GM23248 (cell line): ENCODE measurements at regions not wholly inside any gene's neighbourhood (a gene's known extent, or its start where the extent isn't known, plus 50 kb on each side); places are given as distances from the start of the nearest gene placed in this dataset.
"Not testable (repeated sequence)": the region's sequence is repeated elsewhere in the genome, so short reads cannot be mapped to it uniquely, and the experiment has no call there.

Experiments used
- DNase-seq: peaks from one replicate; pipeline ENCODE4 v3.0.0-alpha.2; 2015
- H2AFZ ChIP-seq: fragments of 200-600 bp; sonication (generic); 2 replicates; pipeline ENCODE4 v1.6.1; 2016; ENCODE audit warnings: antibody characterized with exemption
- H3F3A ChIP-seq: fragments of 200-600 bp; sonication (generic); 2 replicates; pipeline ENCODE4 v1.6.1; 2016; ENCODE audit warnings: mild to moderate bottlenecking, antibody characterized with exemption, mixed run types; ENCODE audit not compliant: insufficient read depth
- H3K27ac ChIP-seq: fragments of 200-600 bp; sonication (generic); 2 replicates; pipeline ENCODE4 v1.5.1; 2016; ENCODE audit warnings: mild to moderate bottlenecking
- H3K27me3 ChIP-seq: fragments of 200-600 bp; sonication (generic); replicated peaks from 2 replicates; pipeline ENCODE4 v1.6.1; 2016; ENCODE audit warnings: mild to moderate bottlenecking; ENCODE audit not compliant: insufficient read depth
- H3K36me3 ChIP-seq: fragments of 200-600 bp; sonication (generic); 2 replicates; pipeline ENCODE4 v1.6.1; 2016; ENCODE audit warnings: low read depth, mild to moderate bottlenecking
- H3K4me1 ChIP-seq: fragments of 200-600 bp; sonication (generic); 2 replicates; pipeline ENCODE4 v1.6.1; 2016; ENCODE audit warnings: mild to moderate bottlenecking; ENCODE audit not compliant: insufficient read depth
- H3K4me2 ChIP-seq: fragments of 200-600 bp; sonication (generic); one replicate; pipeline ENCODE4 v1.6.1; 2016; ENCODE audit warnings: mild to moderate bottlenecking; ENCODE audit not compliant: unreplicated experiment
- H3K4me3 ChIP-seq: fragments of 200-600 bp; sonication (generic); 2 replicates; pipeline ENCODE4 v1.5.1; 2016; ENCODE audit warnings: mild to moderate bottlenecking
- H3K79me2 ChIP-seq: fragments of 200-600 bp; sonication (generic); 2 replicates; pipeline ENCODE4 v1.6.1; 2016; ENCODE audit warnings: mild to moderate bottlenecking; ENCODE audit not compliant: insufficient read depth
- H3K9ac ChIP-seq: fragments of 200-600 bp; sonication (generic); 2 replicates; pipeline ENCODE4 v1.6.1; 2016; ENCODE audit warnings: mild to moderate bottlenecking
- H3K9me2 ChIP-seq: fragments of 200-600 bp; sonication (generic); 2 replicates; pipeline ENCODE4 v1.6.1; 2016; ENCODE audit warnings: mixed run types, mild to moderate bottlenecking, moderate library complexity; ENCODE audit not compliant: insufficient read depth
- H3K9me3 ChIP-seq: fragments of 200-600 bp; sonication (generic); one replicate; pipeline ENCODE4 v1.6.1; 2017; ENCODE audit warnings: low read depth
- H4K20me1 ChIP-seq: fragments of 200-600 bp; sonication (generic); 2 replicates; pipeline ENCODE4 v1.6.0; 2016; ENCODE audit not compliant: insufficient read depth
- EZH2 ChIP-seq: fragments of 200-600 bp; sonication (generic); IDR thresholded peaks from 2 replicates; pipeline ENCODE4 v1.6.1; 2018; ENCODE audit warnings: antibody characterized with exemption, mild to moderate bottlenecking; ENCODE audit not compliant: insufficient read depth, poor library complexity, severe bottlenecking
- EZH2phosphoT487 ChIP-seq: fragments of 200-600 bp; sonication (generic); IDR thresholded peaks from 2 replicates; pipeline ENCODE4 v1.6.1; 2018; ENCODE audit warnings: antibody characterized with exemption, moderate library complexity, mild to moderate bottlenecking, low read depth; ENCODE audit not compliant: insufficient read depth
- whole genome bisulfite sequencing, 2 experiments: methylation state at CpG; one replicate each; pipeline ENCODE4 v1.1.6; 2015 to 2017; ENCODE audit warnings: low lambda C conversion rate in 2 of 2, low coverage in 1 of 2; ENCODE audit errors: missing lambda C conversion rate in 2 of 2; 5-methylcytosine and 5-hydroxymethylcytosine counted together
- in situ Hi-C: fragments of 300-500 bp; cut with MboI; formaldehyde crosslinking; loops from 2 replicates; pipeline ENCODE4 v1.15.0; 2020

DNA sequence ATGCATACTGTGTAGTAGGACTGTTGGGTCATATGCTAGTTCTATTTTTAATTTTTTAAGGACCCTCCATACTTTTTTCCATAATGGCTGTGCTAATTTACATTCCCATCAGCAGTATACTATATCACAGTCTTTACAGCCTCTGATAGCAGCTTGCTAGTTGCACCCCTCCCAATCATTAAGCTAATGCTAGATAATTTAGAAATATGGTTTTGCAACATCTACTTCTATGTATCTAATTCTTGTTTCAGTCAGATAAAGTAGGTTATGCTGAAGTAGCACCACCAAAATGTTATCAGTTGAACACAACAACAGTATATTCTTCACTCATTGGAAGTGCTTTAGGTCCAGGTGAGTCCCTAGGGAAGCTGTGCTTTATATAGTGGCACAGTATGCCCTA, 522.7 kb upstream of the HTR2C start:
- Histone ChIP-seq H3K27me3 (no peaks in the 10 kb centered on the region), H2AFZ (no peak overlapping the region), H3K27ac (no peak overlapping the region), H3K9ac (no peak overlapping the region), H3K9me3 (no peaks in the 10 kb centered on the region), H3K36me3 (no peaks in the 10 kb centered on the region), H3K79me2 (no peaks in the 10 kb centered on the region), H3K4me3 (no peak overlapping the region), H3F3A (no peaks in the 10 kb centered on the region), H3K4me1 (no peaks in the 10 kb centered on the region), H3K4me2 (no peak overlapping the region), H4K20me1 (no peaks in the 10 kb centered on the region), H3K9me2 (no peaks in the 10 kb centered on the region)
- TF ChIP-seq EZH2phosphoT487 = no peak
- TF ChIP-seq EZH2 = no peak
- in situ Hi-C loops = no loop called here
- DNase-seq = no peak

GRCh38 chrX:114058988-114059418, 524.9 kb upstream of the HTR2C start:
- Histone ChIP-seq H3F3A (no peaks in the 10 kb centered on the region), H3K4me3 (no peak overlapping the region), H3K9me2 (no peaks in the 10 kb centered on the region), H3K27me3 (no peaks in the 10 kb centered on the region), H3K9ac (no peak overlapping the region), H3K9me3 (no peaks in the 10 kb centered on the region), H3K36me3 (no peaks in the 10 kb centered on the region), H3K27ac (no peak overlapping the region), H2AFZ (no peak overlapping the region), H3K4me1 (no peaks in the 10 kb centered on the region), H3K79me2 (no peaks in the 10 kb centered on the region), H3K4me2 (no peak overlapping the region), H4K20me1 (no peaks in the 10 kb centered on the region)
- 27 to 52% methylated on average over 14 to 15 of the region's 15 CpGs for WGBS, 2 experiments
- TF ChIP-seq EZH2phosphoT487 (no peak), EZH2 (no peak)
- in situ Hi-C loops = no loop called here
- no peak for DNase-seq

DNA sequence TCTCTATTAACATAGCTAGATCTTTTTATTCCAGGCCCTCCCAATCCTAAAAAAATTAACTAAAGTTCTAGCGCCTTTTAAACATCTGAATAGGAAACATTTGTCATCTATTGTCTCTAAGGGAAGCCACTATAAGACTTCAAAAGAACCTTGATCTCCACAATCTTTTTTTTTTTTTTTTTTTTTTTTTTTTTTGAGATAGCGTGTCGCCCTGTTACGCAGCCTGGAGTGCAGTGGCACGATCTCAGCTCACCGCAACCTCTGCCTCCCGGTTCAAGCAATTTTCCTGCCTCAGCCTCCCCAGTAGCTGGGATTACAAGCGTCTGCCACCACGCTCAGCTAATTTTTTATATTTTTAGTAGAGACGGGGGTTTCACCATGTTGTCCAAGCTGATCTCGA, 526.5 kb upstream of the HTR2C start:
- H3K9me2 ChIP-seq, H3K79me2 ChIP-seq, H3K27ac ChIP-seq, H3K4me3 ChIP-seq, H4K20me1 ChIP-seq, DNase-seq, H3K9me3 ChIP-seq, in situ Hi-C loops, H3K27me3 ChIP-seq, H2AFZ ChIP-seq, H3K4me2 ChIP-seq, H3K4me1 ChIP-seq, H3K36me3 ChIP-seq, H3K9ac ChIP-seq, H3F3A ChIP-seq: not testable (repeated sequence)
- 44 to 53% methylated on average over 11 of the region's 11 CpGs for WGBS, 2 experiments

DNA sequence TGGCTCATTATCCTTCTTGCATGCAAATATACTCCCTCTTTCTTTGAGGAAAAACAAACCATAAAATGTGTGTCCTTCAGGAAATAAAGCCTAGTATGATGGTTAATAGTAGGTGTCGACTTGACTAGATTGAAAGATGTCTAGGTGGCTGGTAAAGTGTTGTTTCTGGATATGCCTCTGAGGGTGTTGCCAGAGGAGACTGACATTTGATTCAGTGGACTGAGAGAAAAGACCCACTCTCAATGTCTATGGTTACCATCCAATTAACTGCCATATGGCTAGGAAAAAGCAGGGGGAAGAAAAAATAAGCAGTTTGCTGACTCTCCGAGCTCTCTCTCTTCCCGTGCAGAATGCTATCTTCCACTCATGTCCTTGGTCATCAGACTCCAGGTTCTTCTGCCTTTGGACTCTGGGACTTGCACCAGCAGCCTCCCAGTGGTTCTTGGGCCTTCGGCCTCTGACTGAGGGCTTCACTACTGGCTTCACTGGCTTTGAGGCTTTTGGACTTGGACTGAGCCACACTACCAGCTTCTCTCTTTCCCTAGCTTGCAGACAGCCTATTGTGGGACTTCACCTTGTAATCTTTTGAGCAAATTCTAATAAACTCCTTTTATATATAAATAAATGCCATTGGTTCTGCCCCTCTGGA, 532.1 kb upstream of the HTR2C start:
- Histone ChIP-seq H2AFZ (no peak overlapping the region), H4K20me1 (no peaks in the 10 kb centered on the region), H3K9ac (no peak overlapping the region), H3K4me1 (no peaks in the 10 kb centered on the region), H3K27me3 (no peaks in the 10 kb centered on the region), H3K79me2 (no peaks in the 10 kb centered on the region), H3K4me3 (no peak overlapping the region), H3K27ac (no peak overlapping the region), H3K9me3 (no peaks in the 10 kb centered on the region), H3K9me2 (no peaks in the 10 kb centered on the region), H3K4me2 (no peak overlapping the region), H3K36me3 (no peaks in the 10 kb centered on the region), H3F3A (no peaks in the 10 kb centered on the region)
- TF ChIP-seq EZH2 (no peak), EZH2phosphoT487 (no peak)
- in situ Hi-C loops = no loop called here
- DNase-seq = no peak
- 15 to 22% methylated on average over 4 of the region's 4 CpGs for WGBS, 2 experiments
